ENCODE measurements at regions not wholly inside any gene's neighbourhood (a gene's known extent, or its start where the extent isn't known, plus 50 kb on each side); places are given as distances from the start of the nearest gene placed in this dataset.

GRCh38 chr6:22184371-22184770, 112.5 kb downstream of the PRL start:
- Histone ChIP-seq H3T11ph (ENCODE audit: low read length) (no peak overlapping the region), H3K14ac (ENCODE audit: insufficient read depth, low read length) (no peak overlapping the region), H2BK12ac (ENCODE audit: insufficient read length, low read depth, low read length) (no peak overlapping the region), H2BK5ac (ENCODE audit: insufficient read length, low read length) (no peak overlapping the region), H3K9me3 (ENCODE audit: control insufficient read depth, low read depth, low read length) (peaks cover 12% of the 10 kb centered on the region), H3K9ac (ENCODE audit: extremely low read depth, insufficient read length, low read length) (no peak overlapping the region), H3K79me2 (ENCODE audit: insufficient read depth, low read length) (no peaks in the 10 kb centered on the region), H3K56ac (ENCODE audit: insufficient read length, low read depth, low read length) (no peak overlapping the region), H2BK120ac (ENCODE audit: low read depth, low read length, poor library complexity, severe bottlenecking) (no peak overlapping the region), H3K23me2 (ENCODE audit: insufficient read length, low read depth, low read length, poor library complexity, severe bottlenecking) (no peaks in the 10 kb centered on the region), H4K5ac (ENCODE audit: insufficient read length, low read depth, low read length) (no peak overlapping the region), H3K27me3 (ENCODE audit: insufficient read depth, low read length) (no peaks in the 10 kb centered on the region), H2BK20ac (ENCODE audit: low read depth, low read length, poor library complexity, severe bottlenecking) (no peak overlapping the region), H4K8ac (replicated peaks; ENCODE audit: insufficient read length, low read depth, low read length) (no peak overlapping the region), H3K18ac (ENCODE audit: insufficient read length, low read depth, low read length) (no peak overlapping the region), H3K4me1 (ENCODE audit: insufficient read depth, low read length) (no peaks in the 10 kb centered on the region), H2BK15ac (ENCODE audit: low read depth, low read length) (no peak overlapping the region), H4K20me1 (ENCODE audit: control insufficient read depth, insufficient read depth, insufficient read length) (no peaks in the 10 kb centered on the region), H2AFZ (ENCODE audit: low read length) (no peak overlapping the region), H3K4ac (ENCODE audit: low read depth, low read length) (no peak overlapping the region), H3K79me1 (ENCODE audit: insufficient read depth, low read depth, low read length, poor library complexity, severe bottlenecking) (no peaks in the 10 kb centered on the region), H3K23ac (ENCODE audit: insufficient read length, low read depth, low read length) (no peak overlapping the region), H4K91ac (ENCODE audit: insufficient read length, low read depth, low read length) (no peak overlapping the region), H3K4me2 (ENCODE audit: insufficient read depth, insufficient read length, low read length) (no peak overlapping the region), H3K27ac (ENCODE audit: insufficient read length, low read depth, low read length) (no peak overlapping the region), H2AK5ac (ENCODE audit: insufficient read length, low read length) (no peak overlapping the region)
- Mint-ChIP-seq H3K9me3 (peaks cover 47 to 54% of the 10 kb centered on the region in 2 experiments), H3K27ac (no peak overlapping the region), H3K27me3 (ENCODE audit: low read depth) (no peaks in the 10 kb centered on the region; the same call in 1 of the 2 replicates), H3K36me3 (ENCODE audit: insufficient read depth in 1 of 3, low read depth in 3 of 3) (peaks cover 50 to 72% (median 53%) of the 10 kb centered on the region in 3 experiments), H3K4me3 (no peak overlapping the region), H3K4me1 (peaks cover 2 to 3% of the 10 kb centered on the region in 2 experiments; a peak in 2 of 4 replicates)
- no peak for TF ChIP-seq CTCF (conservative IDR thresholded peaks at IDR 0.05)
- DNase-seq, result no peak
